Common myeloid progenitor, CD34-positive (primary cell): ENCODE measurements at regions not wholly inside any gene's neighbourhood (a gene's known extent, or its start where the extent isn't known, plus 50 kb on each side); places are given as distances from the start of the nearest gene placed in this dataset.

Experiments
- CTCF ChIA-PET: fragments of 350-600 bp; sonication (Branson Sonifier 250); formaldehyde crosslinking; loops from one replicate; lab custom pipeline; 2021; ENCODE audit warnings: antibody characterized with exemption; lab: Charles Lee
- POLR2A ChIA-PET: fragments of 350-600 bp; sonication (Branson Sonifier 250); formaldehyde crosslinking; loops from one replicate; lab custom pipeline; 2021; ENCODE audit warnings: antibody characterized with exemption; lab: Charles Lee
- DNase-seq, 3 donors: peaks; one replicate each; pipeline versions ENCODE4 v3.0.0 to v3.0.0-alpha.2; 2013
- H3K27ac ChIP-seq, 2 experiments: 1 replicate in 1 of 2; 2 replicates in 1 of 2; pipeline ENCODE4 v1.7.0; 2013; ENCODE audit warnings: inconsistent platforms in 2 of 2, low read length in 2 of 2, mild to moderate bottlenecking in 2 of 2, low read depth in 1 of 2, moderate library complexity in 1 of 2; ENCODE audit not compliant: severe bottlenecking in 2 of 2, insufficient read depth in 1 of 2, poor library complexity in 1 of 2
- H3K27me3 ChIP-seq, 5 experiments: replicated peaks in 2 of 5; 1 replicate in 3 of 5; 2 replicates in 2 of 5; pipeline versions ENCODE4 v1.6.1 to v1.7.0; 2013; ENCODE audit warnings: low read length in 4 of 5, mild to moderate bottlenecking in 2 of 5, moderate library complexity in 2 of 5, inconsistent platforms in 1 of 5; ENCODE audit not compliant: insufficient read depth in 5 of 5, control insufficient read depth in 4 of 5
- H3K36me3 ChIP-seq, 4 experiments: 1 replicate in 2 of 4; 2 replicates in 2 of 4; pipeline versions ENCODE4 v1.6.1 to v1.7.0; 2013; ENCODE audit warnings: low read length in 3 of 4, control low read depth in 1 of 4, mild to moderate bottlenecking in 1 of 4; ENCODE audit not compliant: control insufficient read depth in 4 of 4, insufficient read depth in 4 of 4
- H3K4me1 ChIP-seq, 4 experiments: 1 replicate in 3 of 4; 2 replicates in 1 of 4; pipeline versions ENCODE4 v1.6.1 to v1.7.1; 2013; ENCODE audit warnings: low read length in 3 of 4, mild to moderate bottlenecking in 3 of 4, control low read depth in 1 of 4, inconsistent platforms in 1 of 4, moderate library complexity in 1 of 4; ENCODE audit not compliant: control insufficient read depth in 4 of 4, insufficient read depth in 4 of 4; ENCODE audit errors: control extremely low read depth in 1 of 4
- H3K4me3 ChIP-seq, 7 experiments: 1 replicate in 4 of 7; 2 replicates in 3 of 7; pipeline versions ENCODE4 v1.5.1 to v1.7.0; 2013; ENCODE audit warnings: mild to moderate bottlenecking in 7 of 7, low read length in 6 of 7, moderate library complexity in 6 of 7, inconsistent platforms in 2 of 7, low read depth in 2 of 7, control low read depth in 1 of 7; ENCODE audit not compliant: insufficient read depth in 4 of 7, control insufficient read depth in 1 of 7; ENCODE audit errors: extremely low read depth in 1 of 7
- H3K9me3 ChIP-seq, 5 experiments: 1 replicate in 4 of 5; 2 replicates in 1 of 5; pipeline versions ENCODE4 v1.6.1 to v1.7.1; 2013; ENCODE audit warnings: low read length in 4 of 5, mild to moderate bottlenecking in 2 of 5, inconsistent platforms in 1 of 5, low read depth in 1 of 5, moderate library complexity in 1 of 5; ENCODE audit not compliant: control insufficient read depth in 4 of 5, insufficient read depth in 2 of 5; ENCODE audit errors: control extremely low read depth in 1 of 5
- WGBS: methylation state at CpG from one replicate; pipeline ENCODE4 v1.1.5; 2013; ENCODE audit not compliant: insufficient coverage; 5-methylcytosine and 5-hydroxymethylcytosine counted together

- Histone ChIP-seq H3K4me1 (no peaks in the 10 kb centered on the region), H3K27ac (no peak overlapping the region), H3K36me3 (no peaks in the 10 kb centered on the region), H3K4me3 (no peak overlapping the region), H3K27me3 (no peaks in the 10 kb centered on the region), H3K9me3 (no peaks in the 10 kb centered on the region)
- CTCF ChIA-PET, result no interaction called here
- POLR2A ChIA-PET, result no interaction called here
- 60% methylated on average over 3 of the region's 4 CpGs for WGBS
- DNase-seq, result no peak
These were observed 441.6 kb upstream of the NAALADL2 start for GRCh38 chr3:174417573-174417972.

GRCh38 chr3:174419216-174419615, 439.9 kb upstream of the NAALADL2 start:
- H3K4me3 ChIP-seq, result no peak overlapping the region
- WGBS, result no CpG with 5 or more reads among the region's 1 CpG
- H3K27ac ChIP-seq, result no peak overlapping the region
- CTCF ChIA-PET, result no interaction called here
- no peaks in the 10 kb centered on the region for H3K4me1 ChIP-seq
- H3K36me3 ChIP-seq, result no peaks in the 10 kb centered on the region
- DNase-seq, result no peak
- H3K9me3 ChIP-seq, result no peaks in the 10 kb centered on the region
- no peaks in the 10 kb centered on the region for H3K27me3 ChIP-seq
- POLR2A ChIA-PET, result no interaction called here

GRCh38 chr3:174423936-174424335, 435.2 kb upstream of the NAALADL2 start:
- ChIA-PET CTCF (no interaction called here), POLR2A (no interaction called here)
- no peak overlapping the region for H3K4me3 ChIP-seq
- H3K27ac ChIP-seq, result no peak overlapping the region
- no peaks in the 10 kb centered on the region for H3K4me1 ChIP-seq
- 100% methylated on average over 1 of the region's 2 CpGs for whole genome bisulfite sequencing
- no peaks in the 10 kb centered on the region for H3K36me3 ChIP-seq
- no peaks in the 10 kb centered on the region for H3K9me3 ChIP-seq
- DNase-seq, result no peak
- H3K27me3 ChIP-seq, result no peaks in the 10 kb centered on the region

- H3K36me3 ChIP-seq, result no peaks in the 10 kb centered on the region
- H3K9me3 ChIP-seq, result no peaks in the 10 kb centered on the region
- no peak overlapping the region for H3K27ac ChIP-seq
- H3K4me1 ChIP-seq, result no peaks in the 10 kb centered on the region
- CTCF ChIA-PET, result no interaction called here
- H3K4me3 ChIP-seq, result no peak overlapping the region
- DNase-seq, result no peak
- H3K27me3 ChIP-seq, result no peaks in the 10 kb centered on the region
- POLR2A ChIA-PET, result no interaction called here
- WGBS, result no CpG with 5 or more reads among the region's 1 CpG
These were observed 434.5 kb upstream of the NAALADL2 start for GRCh38 chr3:174424656-174425055.

GRCh38 chr3:174425422-174425821, 433.7 kb upstream of the NAALADL2 start:
- Histone ChIP-seq H3K9me3 (no peaks in the 10 kb centered on the region), H3K4me1 (no peaks in the 10 kb centered on the region), H3K36me3 (no peaks in the 10 kb centered on the region), H3K27ac (no peak overlapping the region), H3K27me3 (no peaks in the 10 kb centered on the region), H3K4me3 (no peak overlapping the region)
- 93% methylated on average over 3 of the region's 3 CpGs for WGBS
- ChIA-PET POLR2A (no interaction called here), CTCF (no interaction called here)
- no peak for DNase-seq

GRCh38 chr3:174430986-174431385, 428.1 kb upstream of the NAALADL2 start:
- H3K27me3 ChIP-seq, result no peaks in the 10 kb centered on the region
- DNase-seq, result no peak
- no peak overlapping the region for H3K27ac ChIP-seq
- no peak overlapping the region for H3K4me3 ChIP-seq
- CTCF ChIA-PET, result interaction anchor here (1.1 to 1.4 kb wide), 2 partner anchors 14 kb away, joined by 3 read pairs; no protein-coding TSS in a partner anchor
- peaks cover 0 to 2% (median under 1%) of the 10 kb centered on the region in 4 experiments for H3K4me1 ChIP-seq
- WGBS, result 79% methylated on average over 2 of the region's 2 CpGs
- POLR2A ChIA-PET, result no interaction called here
- peaks cover 0 to 2% (median 0%) of the 10 kb centered on the region in 5 experiments for H3K9me3 ChIP-seq
- H3K36me3 ChIP-seq, result no peaks in the 10 kb centered on the region

- Histone ChIP-seq H3K9me3 (peaks cover 0 to 2% (median 0%) of the 10 kb centered on the region in 5 experiments), H3K4me1 (peaks cover 0 to 9% (median 5%) of the 10 kb centered on the region in 4 experiments), H3K27ac (no peak overlapping the region), H3K27me3 (no peaks in the 10 kb centered on the region), H3K36me3 (no peaks in the 10 kb centered on the region), H3K4me3 (no peak overlapping the region)
- 100% methylated on average over 1 of the region's 2 CpGs for WGBS
- POLR2A ChIA-PET, result no interaction called here
- CTCF ChIA-PET, result interaction anchor here (1.1 to 1.4 kb wide), 2 partner anchors 13 to 15 kb away, joined by 3 read pairs; no protein-coding TSS in a partner anchor
- DNase-seq, result no peak
These were observed 427.4 kb upstream of the NAALADL2 start for GRCh38 chr3:174431717-174432116.
